PC-9 (cell line): ENCODE measurements at regions not wholly inside any gene's neighbourhood (a gene's known extent, or its start where the extent isn't known, plus 50 kb on each side); places are given as distances from the start of the nearest gene placed in this dataset.

Experiments
- BruUV-seq: library from RNA; stranded (reverse); fragments of 400-500 nt; replicated peaks from 2 replicates; lab custom pipeline; 2021; lab: Mats Ljungman, UMichigan
- CTCF ChIA-PET: fragments of 300-600 bp; sonication (Branson Sonifier 250); formaldehyde crosslinking; loops from one replicate; lab custom pipeline; 2022; ENCODE audit warnings: antibody characterized with exemption; lab: Charles Lee
- POLR2A ChIA-PET: fragments of 300-600 bp; sonication (Branson Sonifier 250); formaldehyde crosslinking; loops from one replicate; lab custom pipeline; 2022; ENCODE audit warnings: antibody characterized with exemption; ENCODE audit not compliant: unreplicated experiment; lab: Charles Lee
- DNase-seq, 2 experiments: peaks; one replicate each; pipeline versions ENCODE4 v3.0.0 to v3.0.0-alpha.2; 2015 to 2022; ENCODE audit warnings: mixed read lengths in 1 of 2
- H2AFZ ChIP-seq: fragments of 200-600 bp; sonication (generic); 2 replicates; pipeline ENCODE4 v1.8.1; 2017; ENCODE audit warnings: antibody characterized with exemption
- H3F3A ChIP-seq: fragments of 200-600 bp; sonication (generic); 2 replicates; pipeline ENCODE4 v1.8.1; 2017; ENCODE audit warnings: antibody characterized with exemption, mild to moderate bottlenecking, low read depth; ENCODE audit not compliant: insufficient read depth
- H3K27ac ChIP-seq: fragments of 200-600 bp; sonication (generic); 2 replicates; pipeline ENCODE4 v1.6.1; 2016; ENCODE audit warnings: mixed run types
- H3K27me3 ChIP-seq: fragments of 200-600 bp; sonication (generic); 2 replicates; pipeline ENCODE4 v1.6.1; 2016; ENCODE audit warnings: low read depth, mixed run types; ENCODE audit not compliant: insufficient read depth
- H3K36me3 ChIP-seq: fragments of 200-600 bp; sonication (generic); 2 replicates; pipeline ENCODE4 v1.6.1; 2016; ENCODE audit warnings: low read depth, mixed run types
- H3K4me1 ChIP-seq: fragments of 200-600 bp; sonication (generic); replicated peaks from 2 replicates; pipeline ENCODE4 v1.6.1; 2016; ENCODE audit warnings: mixed run types; ENCODE audit not compliant: insufficient read depth
- H3K4me2 ChIP-seq: fragments of 200-600 bp; sonication (generic); 2 replicates; pipeline ENCODE4 v1.6.1; 2017; ENCODE audit warnings: mixed run types
- H3K4me3 ChIP-seq: fragments of 200-600 bp; sonication (generic); 2 replicates; pipeline ENCODE4 v1.6.1; 2016; ENCODE audit warnings: mixed run types
- H3K79me2 ChIP-seq: fragments of 200-600 bp; sonication (generic); 2 replicates; pipeline ENCODE4 v1.6.1; 2017; ENCODE audit warnings: low read depth, mixed run types
- H3K9me2 ChIP-seq: fragments of 200-600 bp; sonication (generic); 2 replicates; pipeline ENCODE4 v1.8.1; 2017; ENCODE audit warnings: mild to moderate bottlenecking; ENCODE audit not compliant: insufficient read depth
- H3K9me3 ChIP-seq: fragments of 200-600 bp; sonication (generic); 2 replicates; pipeline ENCODE4 v1.8.1; 2016; ENCODE audit warnings: low read depth; ENCODE audit not compliant: insufficient read depth
- H4K20me1 ChIP-seq: fragments of 200-600 bp; sonication (generic); 2 replicates; pipeline ENCODE4 v1.8.1; 2017; ENCODE audit not compliant: insufficient read depth
- EZH2 ChIP-seq: fragments of 200-600 bp; sonication (generic); IDR thresholded peaks from 2 replicates; pipeline ENCODE4 v1.8.0; 2017; ENCODE audit warnings: antibody characterized with exemption, low read depth
- intact Hi-C: fragments of 100-400 bp; cut with micrococcal nuclease; formaldehyde crosslinking; loops from one replicate; pipeline ENCODE4 v1.10.0; 2022; ENCODE audit not compliant: unreplicated experiment
- TF ChIP-seq, protein P1 (sequence below): fragments of 200-600 bp; sonication (generic); conservative IDR thresholded peaks from 2 replicates; pipeline ENCODE4 v1.6.1; 2017; ENCODE audit warnings: mixed run types, antibody characterized with exemption, mild to moderate bottlenecking, moderate library complexity

DNA sequence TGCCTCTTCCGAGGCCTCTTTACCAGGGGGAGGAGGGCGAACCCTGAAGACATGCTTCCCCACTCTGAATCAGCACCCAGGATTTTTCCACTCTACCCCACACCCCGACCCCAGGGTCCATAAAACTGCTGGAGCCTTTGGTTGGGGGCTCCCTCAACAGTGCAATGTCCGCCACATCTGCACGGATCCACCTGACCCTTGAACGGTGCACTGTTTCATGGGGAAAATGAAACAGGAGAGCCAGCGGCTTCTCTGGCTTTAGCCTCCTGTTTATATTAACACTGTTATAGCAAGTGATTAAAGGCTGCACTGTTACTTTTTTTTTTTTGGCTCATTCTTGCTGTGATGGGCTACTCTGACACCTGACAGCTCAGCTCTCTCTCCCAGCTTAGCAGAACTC, 124.1 kb upstream of the DLG1 start:
- H4K20me1 ChIP-seq, result no peaks in the 10 kb centered on the region
- peak overlapping the region; percentile 88 for H3K27ac ChIP-seq
- H3K4me2 ChIP-seq, result peak overlapping the region; percentile 76
- no peaks in the 10 kb centered on the region for H3K9me3 ChIP-seq
- H3K79me2 ChIP-seq, result no peaks in the 10 kb centered on the region
- intact Hi-C loops, result loop anchor here (1.0 to 2.0 kb wide), 2 partner anchors 50 to 68 kb away; no protein-coding TSS in a partner anchor
- no peaks in the 10 kb centered on the region for H3K27me3 ChIP-seq
- H3K36me3 ChIP-seq, result no peaks in the 10 kb centered on the region
- DNase-seq, result no peak
- peaks cover 29% of the 10 kb centered on the region for H3F3A ChIP-seq
- peak overlapping the region; percentile 71; the same call in 1 of the 2 replicates for H2AFZ ChIP-seq
- no peaks in the 10 kb centered on the region for H3K9me2 ChIP-seq
- peaks cover 23% of the 10 kb centered on the region for H3K4me1 ChIP-seq
- H3K4me3 ChIP-seq, result no peak overlapping the region
- POLR2A ChIA-PET, result interaction anchor here (0.6 kb wide), 1 partner anchor 55 kb away, joined by 3 read pairs; no protein-coding TSS in a partner anchor
- BruUV-seq, result no TSS peak
- TF ChIP-seq, protein P1, sequence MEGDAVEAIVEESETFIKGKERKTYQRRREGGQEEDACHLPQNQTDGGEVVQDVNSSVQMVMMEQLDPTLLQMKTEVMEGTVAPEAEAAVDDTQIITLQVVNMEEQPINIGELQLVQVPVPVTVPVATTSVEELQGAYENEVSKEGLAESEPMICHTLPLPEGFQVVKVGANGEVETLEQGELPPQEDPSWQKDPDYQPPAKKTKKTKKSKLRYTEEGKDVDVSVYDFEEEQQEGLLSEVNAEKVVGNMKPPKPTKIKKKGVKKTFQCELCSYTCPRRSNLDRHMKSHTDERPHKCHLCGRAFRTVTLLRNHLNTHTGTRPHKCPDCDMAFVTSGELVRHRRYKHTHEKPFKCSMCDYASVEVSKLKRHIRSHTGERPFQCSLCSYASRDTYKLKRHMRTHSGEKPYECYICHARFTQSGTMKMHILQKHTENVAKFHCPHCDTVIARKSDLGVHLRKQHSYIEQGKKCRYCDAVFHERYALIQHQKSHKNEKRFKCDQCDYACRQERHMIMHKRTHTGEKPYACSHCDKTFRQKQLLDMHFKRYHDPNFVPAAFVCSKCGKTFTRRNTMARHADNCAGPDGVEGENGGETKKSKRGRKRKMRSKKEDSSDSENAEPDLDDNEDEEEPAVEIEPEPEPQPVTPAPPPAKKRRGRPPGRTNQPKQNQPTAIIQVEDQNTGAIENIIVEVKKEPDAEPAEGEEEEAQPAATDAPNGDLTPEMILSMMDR, result no peak
- TF ChIP-seq EZH2, result no peak
- CTCF ChIA-PET, result interaction anchor here (0.7 kb wide), 1 partner anchor 523 kb away, joined by 3 read pairs; no protein-coding TSS in a partner anchor

DNA sequence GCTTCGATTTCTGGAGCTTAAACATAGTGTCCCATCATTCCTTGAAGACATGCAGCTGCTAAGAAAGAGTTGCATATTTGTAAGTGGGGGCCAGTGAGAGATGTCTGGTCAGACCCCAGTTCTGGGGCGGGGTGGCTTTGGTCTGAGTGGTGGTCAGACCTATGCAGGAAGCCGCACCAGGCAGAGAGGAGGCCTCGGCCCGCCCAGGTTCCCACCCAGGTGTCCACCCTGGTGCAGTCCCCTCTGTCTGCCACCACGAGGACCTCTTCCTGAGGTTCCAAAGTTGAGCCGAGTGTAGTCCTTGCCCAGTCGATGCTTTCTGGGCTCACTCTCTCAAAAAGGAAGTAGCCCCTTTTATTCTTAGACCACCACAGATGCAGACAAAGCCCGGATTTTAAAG, 122.6 kb upstream of the DLG1 start:
- Histone ChIP-seq H2AFZ (no peak overlapping the region), H3K79me2 (no peaks in the 10 kb centered on the region), H3K36me3 (no peaks in the 10 kb centered on the region), H3K4me1 (peaks cover 23% of the 10 kb centered on the region), H3K27me3 (no peaks in the 10 kb centered on the region), H3F3A (peaks cover 29% of the 10 kb centered on the region), H3K4me3 (no peak overlapping the region), H3K9me3 (no peaks in the 10 kb centered on the region), H3K9me2 (no peaks in the 10 kb centered on the region), H3K27ac (no peak overlapping the region), H3K4me2 (no peak overlapping the region), H4K20me1 (no peaks in the 10 kb centered on the region)
- DNase-seq, result no peak
- POLR2A ChIA-PET, result no interaction called here
- no TSS peak for BruUV-seq
- TF ChIP-seq, protein P1, result no peak
- TF ChIP-seq EZH2, result no peak
- CTCF ChIA-PET, result no interaction called here
- intact Hi-C loops, result no loop called here

DNA sequence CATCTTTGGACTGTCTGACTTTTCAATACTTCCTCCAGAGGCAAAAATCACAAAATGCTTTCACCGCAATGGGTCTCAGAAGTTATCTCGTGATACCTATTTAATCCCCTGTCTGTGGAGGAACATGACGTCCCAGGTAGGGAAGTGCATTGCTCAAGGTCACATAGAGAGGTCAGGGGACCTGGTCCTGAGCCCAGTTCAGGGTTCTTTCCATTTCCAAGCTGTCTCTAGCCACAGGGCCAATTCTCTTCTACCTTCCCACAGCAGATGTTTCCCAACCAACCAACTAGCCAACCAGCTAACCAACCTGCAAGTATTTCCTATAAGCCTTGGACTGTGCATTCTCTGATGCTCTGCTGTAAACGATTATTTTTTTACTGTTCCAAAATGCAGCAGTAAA, 122.2 kb upstream of the DLG1 start:
- no peaks in the 10 kb centered on the region for H3K9me2 ChIP-seq
- no peaks in the 10 kb centered on the region for H3K9me3 ChIP-seq
- intact Hi-C loops, result no loop called here
- H4K20me1 ChIP-seq, result no peaks in the 10 kb centered on the region
- no peak overlapping the region for H3K4me3 ChIP-seq
- H2AFZ ChIP-seq, result no peak overlapping the region
- no peaks in the 10 kb centered on the region for H3K79me2 ChIP-seq
- no peak overlapping the region for H3K27ac ChIP-seq
- ChIA-PET CTCF (no interaction called here), POLR2A (no interaction called here)
- no peak for DNase-seq
- BruUV-seq, result no TSS peak
- H3F3A ChIP-seq, result peaks cover 29% of the 10 kb centered on the region
- no peak overlapping the region for H3K4me2 ChIP-seq
- H3K27me3 ChIP-seq, result no peaks in the 10 kb centered on the region
- no peak for TF ChIP-seq EZH2
- TF ChIP-seq, protein P1, result no peak
- H3K4me1 ChIP-seq, result peaks cover 23% of the 10 kb centered on the region
- H3K36me3 ChIP-seq, result no peaks in the 10 kb centered on the region
